HG03520 (cell line): ENCODE measurements at regions not wholly inside any gene's neighbourhood (a gene's known extent, or its start where the extent isn't known, plus 50 kb on each side); places are given as distances from the start of the nearest gene placed in this dataset.

Source experiments
- ATAC-seq: cut with Tn5 transposase; IDR thresholded peaks from one replicate; pipeline ENCODE4 v1.9.1; 2021; ENCODE audit warnings: mild to moderate bottlenecking, moderate library complexity; ENCODE audit not compliant: unreplicated experiment

DNA sequence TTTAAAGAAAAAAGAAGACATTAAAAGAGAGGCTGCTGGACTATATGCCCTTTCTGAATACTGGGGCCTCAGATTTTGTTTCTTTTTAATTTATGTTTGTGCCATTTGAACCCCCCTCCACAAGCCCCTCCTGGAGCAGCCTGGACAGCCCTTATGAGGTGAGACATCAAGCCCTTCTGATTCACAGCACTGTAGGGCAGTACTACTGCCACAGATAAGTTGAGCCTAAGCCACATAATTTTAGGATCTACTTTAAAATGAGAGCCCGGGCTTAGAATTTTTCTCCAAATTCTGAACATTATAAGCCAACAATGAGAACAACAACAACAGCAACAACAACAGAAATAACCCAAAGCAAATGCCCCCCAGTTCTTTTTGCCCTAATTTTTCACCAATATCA lies 256.9 kb upstream of the SALL1 start:
- ATAC-seq = no peak

DNA sequence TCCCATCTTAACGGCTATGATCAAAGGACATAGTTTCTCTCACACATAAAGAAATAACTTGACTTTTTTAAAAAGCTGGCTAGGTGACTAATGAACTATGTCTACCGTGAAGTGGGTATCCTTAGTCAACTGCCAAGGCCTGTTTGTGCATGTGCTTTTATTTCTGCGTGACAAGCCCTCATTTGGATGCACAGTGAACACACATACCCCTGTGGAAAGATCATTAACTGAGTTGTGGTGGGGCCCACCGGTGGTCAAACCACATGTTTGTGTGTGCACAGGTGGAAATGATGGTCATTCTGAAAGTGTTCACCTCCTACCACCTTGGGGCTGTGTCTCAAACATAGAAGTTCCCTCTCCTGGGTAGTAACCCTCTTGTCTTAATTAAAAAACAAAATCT lies 256.1 kb upstream of the SALL1 start:
- no peak for ATAC-seq

- ATAC-seq = no peak
Observed at GRCh38 chr16:51405361-51405760, 254.3 kb upstream of the SALL1 start.

GRCh38 chr16:51404386-51404785 lies 253.3 kb upstream of the SALL1 start:
- ATAC-seq = no peak

DNA sequence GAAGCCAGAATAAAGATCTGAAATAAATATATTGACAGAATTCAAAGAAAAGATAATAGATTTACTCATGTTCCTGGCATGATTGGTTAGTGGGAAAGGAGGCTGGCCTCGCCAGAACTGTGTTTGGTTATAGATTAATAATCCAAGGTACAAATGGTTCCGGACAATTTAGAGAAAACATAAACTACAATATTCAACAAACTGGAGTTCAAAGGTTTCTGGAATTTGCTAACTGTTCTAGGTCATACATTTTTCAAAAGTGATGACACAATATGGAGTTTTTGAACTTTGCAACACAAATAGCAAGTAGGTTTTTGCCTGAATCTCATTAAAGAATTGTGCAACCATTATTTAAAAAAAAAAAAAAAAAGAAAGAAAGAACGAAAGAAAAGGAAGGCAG lies 251.7 kb upstream of the SALL1 start:
- ATAC-seq = no peak

GRCh38 chr16:51402298-51402697 lies 251.2 kb upstream of the SALL1 start:
- no peak for ATAC-seq

DNA sequence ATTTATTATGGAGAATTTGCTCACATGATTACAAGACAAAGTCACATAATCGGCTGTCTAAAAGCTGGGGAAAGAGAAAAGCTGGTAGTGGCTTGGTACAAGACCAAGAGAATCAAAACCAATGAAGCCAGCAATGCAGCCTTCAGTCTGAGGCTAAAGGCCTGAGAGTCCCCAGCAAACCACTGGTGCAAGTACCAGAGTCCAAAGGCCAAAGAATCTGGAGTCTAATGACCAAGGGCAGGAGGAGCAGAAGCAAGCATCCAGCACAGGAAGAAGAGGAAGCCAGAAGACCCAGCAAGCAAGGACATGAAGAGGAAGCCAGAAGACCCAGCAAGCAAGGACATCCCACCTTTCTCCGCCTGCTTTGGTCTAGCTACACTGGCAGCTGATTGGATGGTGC lies 250.6 kb upstream of the SALL1 start:
- no peak for ATAC-seq

GRCh38 chr16:51399908-51400670 lies 249.0 kb upstream of the SALL1 start:
- ATAC-seq = no peak

- no peak for ATAC-seq
Observed at GRCh38 chr16:51394421-51394820, 243.4 kb upstream of the SALL1 start.

DNA sequence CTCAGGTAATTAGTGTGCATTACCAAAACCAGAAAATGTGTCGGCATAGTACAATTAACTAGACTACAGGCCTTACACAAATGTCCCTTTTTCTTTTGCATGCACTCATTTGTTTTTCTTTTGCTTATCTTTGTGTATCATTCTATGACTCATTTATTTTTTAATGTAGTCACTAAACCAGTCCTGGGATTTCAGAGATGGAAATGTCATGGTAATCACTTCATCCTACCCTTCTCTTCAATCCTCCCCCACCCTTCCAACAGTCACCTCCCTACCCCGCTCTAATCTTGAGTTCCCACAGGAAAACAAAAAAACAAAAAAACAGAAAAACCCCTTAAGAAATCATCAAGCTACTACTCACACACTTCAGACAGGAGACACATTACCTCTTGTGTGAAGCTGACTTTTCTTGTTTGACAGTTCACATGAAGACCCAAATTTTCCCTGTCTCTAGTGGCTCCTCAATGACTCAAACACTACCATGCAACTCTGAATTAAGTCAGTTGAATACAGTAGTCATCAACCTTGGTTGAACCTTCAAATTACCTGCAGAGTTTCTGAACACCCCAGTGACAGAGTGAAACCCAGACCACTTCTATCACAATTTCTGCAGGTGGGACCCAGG lies 242.4 kb upstream of the SALL1 start:
- ATAC-seq = no peak

- ATAC-seq = no peak
Observed at GRCh38 chr16:51392521-51393187, 241.6 kb upstream of the SALL1 start.

GRCh38 chr16:51391798-51392511 lies 240.9 kb upstream of the SALL1 start:
- no peak for ATAC-seq

- ATAC-seq = no peak
Observed at GRCh38 chr16:51390877-51391276, 239.8 kb upstream of the SALL1 start.

- no peak for ATAC-seq
Observed at GRCh38 chr16:51389881-51390280, 238.8 kb upstream of the SALL1 start.

- ATAC-seq = no peak
Observed at GRCh38 chr16:51388516-51388951, 237.5 kb upstream of the SALL1 start.

GRCh38 chr16:51383909-51384308 lies 232.8 kb upstream of the SALL1 start:
- no peak for ATAC-seq

- no peak for ATAC-seq
Observed at GRCh38 chr16:51382940-51383339, 231.9 kb upstream of the SALL1 start.

DNA sequence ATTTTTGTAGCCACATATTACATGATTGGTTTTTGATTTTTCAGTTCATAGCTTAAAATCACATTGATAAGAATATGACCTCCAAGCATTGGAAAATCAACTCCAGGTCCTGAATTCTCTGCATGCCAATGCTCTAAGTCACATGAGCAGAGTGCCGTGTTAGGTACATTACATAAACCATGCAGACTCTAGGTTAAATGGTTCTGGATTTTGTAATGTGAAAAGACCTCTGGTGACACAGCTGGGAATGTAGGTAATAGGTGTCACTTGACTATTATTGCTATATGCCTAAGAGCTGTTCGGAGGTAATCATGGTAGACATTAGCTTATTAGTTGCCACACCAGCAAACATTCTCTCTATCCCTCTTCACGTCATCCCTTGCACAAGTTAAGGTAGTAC lies 231.1 kb upstream of the SALL1 start:
- ATAC-seq = no peak

- no peak for ATAC-seq
Observed at GRCh38 chr16:51376080-51376479, 225.0 kb upstream of the SALL1 start.

DNA sequence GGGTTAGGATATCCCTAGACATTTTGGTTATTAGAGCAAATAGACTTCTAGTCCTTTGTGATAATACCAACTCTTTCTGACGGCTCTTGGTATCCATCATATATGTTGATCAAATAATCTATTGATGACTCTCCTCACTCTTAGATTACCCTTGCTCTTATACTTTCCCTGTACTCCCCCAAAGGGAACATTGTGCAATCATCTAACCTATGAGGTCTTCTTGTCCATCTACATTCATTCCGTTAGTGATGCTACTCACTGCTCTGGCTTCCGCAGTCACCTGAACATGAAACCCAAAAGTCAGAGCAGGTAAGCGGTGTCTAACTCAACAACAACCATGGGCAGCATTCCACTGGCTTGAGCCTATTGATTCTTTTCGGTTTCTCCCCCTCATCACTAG lies 223.7 kb upstream of the SALL1 start:
- no peak for ATAC-seq

GRCh38 chr16:51374346-51374745 lies 223.3 kb upstream of the SALL1 start:
- no peak for ATAC-seq

GRCh38 chr16:51365715-51366114 lies 214.6 kb upstream of the SALL1 start:
- ATAC-seq = no peak
